Activated CD8-positive, alpha-beta memory T cell treated with anti-CD3 and anti-CD28 coated beads for 4 hours (primary cell): ENCODE measurements at regions not wholly inside any gene's neighbourhood (a gene's known extent, or its start where the extent isn't known, plus 50 kb on each side); places are given as distances from the start of the nearest gene placed in this dataset.

ENCODE experiments used
- DNase-seq, 2 donors: peaks; one replicate each; pipeline ENCODE4 v3.0.0-alpha.2; 2020; ENCODE audit warnings: low read depth in 2 of 2

DNA sequence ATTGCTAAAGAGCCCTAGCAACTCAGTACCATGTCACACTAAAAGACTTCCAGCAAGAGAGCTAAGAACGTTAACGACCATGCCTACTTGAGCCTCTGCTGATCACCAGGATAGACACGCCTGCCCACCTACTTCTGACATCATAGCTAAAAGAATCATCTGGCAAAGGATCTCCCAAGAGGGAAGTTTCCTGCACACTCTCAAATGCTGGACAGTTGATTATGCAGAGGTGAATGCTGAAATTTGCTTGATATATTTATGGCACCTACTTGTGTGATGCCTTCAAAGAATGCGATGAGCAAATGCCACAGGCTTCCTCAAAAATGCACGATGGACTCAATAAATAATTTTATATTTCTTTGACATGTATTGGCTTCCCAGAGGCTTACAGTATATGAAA, 113.6 kb downstream of the GALC start:
- DNase-seq, result no peak

DNA sequence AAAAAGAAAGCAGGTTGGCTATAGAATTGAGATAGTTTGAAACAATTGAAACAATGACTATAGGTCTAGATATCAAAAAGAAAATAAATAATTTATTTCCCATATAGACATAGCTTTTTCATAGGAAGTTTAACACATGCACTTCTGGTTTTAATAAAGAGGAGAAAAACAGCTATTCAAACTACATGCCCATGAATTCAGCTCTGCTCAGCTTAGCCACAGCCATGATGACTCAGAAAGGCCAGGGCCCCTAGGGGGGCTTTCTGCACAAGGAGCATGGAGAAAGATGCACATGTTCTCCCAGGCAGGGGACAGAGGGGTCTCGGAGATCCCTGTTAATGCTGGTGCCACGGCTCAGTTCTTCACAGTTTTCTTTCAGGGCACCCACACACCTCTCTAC, 114.0 kb downstream of the GALC start:
- DNase-seq, result no peak

DNA sequence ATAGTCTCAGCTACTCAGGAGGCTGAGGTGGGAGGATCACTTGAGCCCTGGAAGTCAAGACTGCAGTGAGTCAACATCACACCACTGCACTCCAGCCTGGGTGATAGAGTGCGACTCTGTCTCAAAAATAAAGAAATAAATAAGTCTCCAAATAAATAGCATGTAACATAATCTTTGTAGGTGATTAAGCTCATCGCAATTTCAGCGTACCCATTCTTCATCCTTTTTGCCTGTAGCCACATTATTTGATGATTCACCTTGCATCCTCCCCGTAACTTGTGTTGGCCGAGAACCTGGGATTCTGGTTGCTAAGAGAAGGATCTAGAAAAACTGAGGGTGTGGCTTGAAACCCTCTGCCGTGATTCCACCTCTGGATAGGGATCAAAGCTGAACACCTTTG, 115.1 kb downstream of the GALC start:
- DNase-seq, result no peak

DNA sequence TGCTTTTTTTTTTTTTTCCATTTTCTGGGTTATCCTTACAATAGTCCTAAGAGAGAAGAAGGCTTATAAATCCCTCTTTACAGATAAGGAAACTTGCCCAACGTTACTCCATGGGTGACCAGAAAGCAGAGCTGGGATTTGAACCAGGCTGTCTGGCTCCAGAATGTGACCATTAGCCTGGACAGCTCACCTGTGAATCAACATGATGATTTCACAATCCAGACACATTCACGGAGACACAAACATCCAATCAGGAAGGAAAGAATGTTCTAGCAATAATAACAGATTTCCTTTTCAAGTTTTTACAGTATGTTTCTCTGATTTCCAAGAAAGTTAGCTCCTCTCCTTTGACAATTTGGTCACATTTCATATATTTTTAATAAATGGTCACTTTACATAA, 118.3 kb downstream of the GALC start:
- no peak for DNase-seq

DNA sequence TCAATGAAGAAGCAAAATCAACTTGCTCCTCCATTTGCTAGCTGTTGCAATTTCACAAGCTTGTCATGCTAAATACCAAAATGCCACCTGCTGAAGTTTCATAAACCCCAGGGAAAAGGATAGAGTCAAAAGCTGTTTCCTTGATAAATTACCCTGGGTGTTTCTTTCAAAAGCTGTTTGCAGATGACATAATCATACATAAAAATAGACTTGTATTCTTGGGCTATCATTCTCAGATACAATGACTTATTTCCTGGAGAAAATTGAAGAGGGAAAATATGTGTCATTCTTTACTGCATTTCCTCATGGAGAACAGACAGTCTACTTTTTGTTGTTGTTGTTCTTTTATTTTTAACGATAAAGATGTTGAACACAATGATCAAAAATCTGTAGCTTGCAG, 119.2 kb downstream of the GALC start:
- DNase-seq, result no peak

DNA sequence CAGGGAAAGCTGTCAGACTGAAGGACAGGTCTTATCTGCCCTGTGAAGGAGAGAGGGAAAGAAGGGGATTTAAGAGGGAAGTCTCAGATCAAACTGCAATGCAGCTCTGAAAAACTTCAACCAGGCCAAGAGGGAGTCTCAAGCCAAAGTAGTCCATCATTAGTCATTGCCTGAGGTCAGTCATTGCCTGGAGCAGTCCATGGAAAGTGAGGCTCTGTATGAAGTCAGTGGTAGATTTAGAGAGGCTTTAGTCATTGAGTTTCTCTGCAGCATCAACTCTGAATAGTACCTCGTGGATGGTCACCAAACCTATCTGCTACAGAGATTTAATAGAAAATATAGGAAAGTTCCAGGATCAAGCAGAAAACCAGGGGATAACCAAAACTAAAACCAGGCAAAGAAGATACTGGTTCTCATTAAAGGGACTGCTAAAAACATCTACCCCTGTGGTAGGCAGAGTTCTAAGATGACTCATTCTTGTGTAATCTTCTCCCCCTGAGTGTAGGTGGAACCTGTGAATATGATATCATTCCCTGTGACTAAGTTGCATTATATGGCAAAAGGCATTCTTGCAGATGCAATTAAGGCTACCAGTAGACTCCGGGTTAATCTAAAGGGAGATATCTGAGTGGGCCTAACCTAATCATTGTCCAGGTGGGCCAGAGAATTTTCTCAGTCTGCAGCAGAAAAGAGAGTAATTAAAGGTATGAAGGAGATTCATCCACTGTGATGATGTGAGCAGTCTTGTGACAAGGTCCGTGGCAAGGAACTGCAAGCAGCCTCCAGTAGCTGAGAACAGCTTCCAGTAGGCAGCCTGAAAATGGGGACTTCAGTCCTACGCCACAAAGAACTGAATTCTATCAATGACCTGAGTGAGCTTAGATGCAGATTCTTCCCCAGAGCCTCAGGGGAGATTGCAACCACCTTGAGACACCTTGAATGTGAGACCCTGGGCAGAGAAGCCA, 123.1 kb downstream of the GALC start:
- DNase-seq, result no peak

DNA sequence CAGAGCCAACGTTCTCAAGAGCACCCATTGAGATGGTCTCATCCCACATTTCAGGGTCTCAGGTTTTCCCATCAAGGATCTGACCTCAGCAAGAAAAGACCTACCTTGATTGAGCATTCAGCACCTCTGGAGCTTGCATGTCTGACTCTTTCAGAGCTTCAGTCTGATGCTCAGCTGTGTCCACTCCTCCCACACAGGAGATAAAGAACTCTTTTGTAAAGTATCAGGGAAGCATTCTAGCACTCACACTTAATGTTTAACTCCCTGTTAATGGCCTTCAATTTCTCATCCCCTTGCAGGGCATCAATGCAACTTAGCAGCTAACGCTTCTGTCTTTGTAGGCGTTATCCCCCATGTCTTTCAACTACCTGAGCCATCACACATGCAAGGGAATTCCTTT, 124.1 kb downstream of the GALC start:
- no peak for DNase-seq

DNA sequence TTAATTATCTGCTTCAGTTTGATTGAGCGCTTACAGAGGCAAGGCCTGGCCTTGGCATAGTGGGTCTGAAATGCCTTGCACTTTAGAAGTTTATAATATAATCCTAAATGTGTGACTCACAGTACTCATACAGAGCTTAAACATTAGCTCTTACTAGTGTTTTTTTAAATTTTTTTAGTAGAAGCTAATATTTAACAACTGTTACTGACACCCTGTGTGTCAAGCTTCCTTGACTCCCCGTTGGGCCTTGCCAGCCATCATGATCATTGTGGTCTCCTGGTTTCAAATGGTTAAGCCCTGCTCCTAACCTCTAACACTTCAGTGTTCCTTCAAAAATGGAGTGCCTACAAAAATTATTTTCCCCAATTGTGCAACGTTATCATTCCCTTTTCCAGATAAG, 126.9 kb downstream of the GALC start:
- no peak for DNase-seq

DNA sequence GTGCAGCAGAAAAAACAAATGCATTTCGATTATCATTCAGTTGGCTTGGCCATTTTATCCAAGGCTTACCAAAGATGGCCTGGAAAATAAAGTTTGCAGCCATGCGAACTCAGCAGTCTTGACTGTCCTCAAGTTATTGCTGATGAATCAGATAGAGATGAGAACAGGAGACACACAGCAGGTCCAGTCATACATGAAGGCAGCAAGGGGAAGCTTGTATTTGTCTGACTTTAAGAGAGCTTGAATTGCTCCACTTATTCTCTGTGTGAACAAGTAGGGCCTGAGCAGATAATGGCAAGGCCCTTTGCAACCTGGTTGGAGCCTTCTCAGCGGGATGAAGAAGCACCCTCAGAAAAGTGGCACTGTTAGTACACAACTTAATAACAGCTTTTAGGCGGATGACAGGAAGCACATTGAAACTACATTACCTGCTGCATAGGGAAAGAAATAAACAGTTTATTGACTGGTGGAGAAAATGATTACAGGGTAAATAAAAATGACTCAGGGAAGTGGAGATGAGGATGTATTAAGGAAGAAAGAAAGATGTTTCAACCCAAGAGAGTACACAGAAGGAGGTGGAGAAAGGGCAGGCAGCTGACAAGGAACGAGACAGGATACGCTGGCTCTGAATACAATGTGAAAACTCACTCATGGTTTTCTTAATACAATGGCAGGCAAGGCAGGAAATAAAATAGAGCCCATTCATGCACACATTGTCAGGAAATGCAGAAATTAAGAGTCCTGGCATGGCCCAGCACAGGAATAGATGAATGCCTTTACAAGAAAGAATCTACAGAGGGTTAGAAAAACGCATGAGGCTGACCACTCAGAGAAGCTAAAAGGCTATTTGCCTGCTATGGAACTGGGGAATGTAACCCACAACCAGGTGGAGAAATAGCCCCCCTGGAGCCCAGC, 128.4 kb downstream of the GALC start:
- no peak for DNase-seq

DNA sequence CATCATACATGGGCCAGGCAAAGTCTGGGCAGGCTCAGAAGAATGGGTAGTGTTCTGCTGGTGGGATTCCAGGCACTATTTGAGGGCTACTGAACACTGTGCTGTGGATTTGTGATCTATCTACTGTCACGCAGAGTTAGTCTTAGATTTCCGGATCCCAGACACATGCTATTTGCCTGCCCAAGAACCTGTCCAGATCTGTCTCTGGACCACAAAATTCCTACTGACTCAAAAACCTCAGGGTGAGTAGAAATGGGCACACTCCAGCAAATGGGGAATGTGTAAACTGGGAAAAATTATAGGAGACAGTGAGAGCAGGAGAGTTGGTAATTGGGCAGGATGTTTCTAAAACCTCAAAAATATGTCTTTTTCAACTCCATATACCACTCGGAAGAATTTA, 129.9 kb downstream of the GALC start:
- DNase-seq, result no peak

DNA sequence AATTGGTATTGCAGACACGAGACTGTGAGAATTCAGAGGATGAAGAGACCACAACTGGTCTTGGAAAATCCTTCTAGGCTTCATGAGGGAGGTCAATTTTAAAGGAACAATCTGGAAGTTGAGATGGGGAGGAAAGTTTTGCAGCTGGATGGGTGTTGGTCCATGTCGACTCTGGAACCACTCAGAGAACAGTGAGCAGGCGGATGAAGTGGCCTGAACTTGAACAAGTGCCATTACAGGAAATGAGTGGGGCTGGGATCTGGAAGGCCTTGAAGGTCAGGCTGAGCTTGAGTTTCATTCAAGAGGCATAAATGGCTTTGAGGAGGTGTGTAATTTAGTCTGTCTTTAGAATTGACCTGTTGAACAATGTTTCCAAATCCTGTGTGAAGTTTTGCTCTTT, 140.9 kb downstream of the GALC start:
- DNase-seq, result no peak

DNA sequence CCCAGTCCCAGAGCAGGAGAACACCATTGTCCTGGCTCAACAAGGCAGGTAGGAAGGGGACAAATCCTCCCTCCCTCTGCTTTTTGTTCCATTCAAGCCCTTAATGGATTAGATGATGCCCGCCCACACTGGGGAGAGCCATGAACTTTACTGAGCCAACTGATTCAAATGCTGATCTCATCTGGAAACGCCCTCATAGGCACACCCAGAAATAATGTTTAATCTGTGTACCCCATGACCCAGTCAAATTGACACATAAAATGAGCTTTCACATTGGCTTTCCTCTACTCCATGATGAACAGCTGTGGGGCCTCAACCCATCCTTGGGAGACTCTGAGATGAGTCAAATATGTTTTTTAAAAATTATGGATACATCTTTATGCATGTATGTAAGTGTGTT, 141.8 kb downstream of the GALC start:
- no peak for DNase-seq

DNA sequence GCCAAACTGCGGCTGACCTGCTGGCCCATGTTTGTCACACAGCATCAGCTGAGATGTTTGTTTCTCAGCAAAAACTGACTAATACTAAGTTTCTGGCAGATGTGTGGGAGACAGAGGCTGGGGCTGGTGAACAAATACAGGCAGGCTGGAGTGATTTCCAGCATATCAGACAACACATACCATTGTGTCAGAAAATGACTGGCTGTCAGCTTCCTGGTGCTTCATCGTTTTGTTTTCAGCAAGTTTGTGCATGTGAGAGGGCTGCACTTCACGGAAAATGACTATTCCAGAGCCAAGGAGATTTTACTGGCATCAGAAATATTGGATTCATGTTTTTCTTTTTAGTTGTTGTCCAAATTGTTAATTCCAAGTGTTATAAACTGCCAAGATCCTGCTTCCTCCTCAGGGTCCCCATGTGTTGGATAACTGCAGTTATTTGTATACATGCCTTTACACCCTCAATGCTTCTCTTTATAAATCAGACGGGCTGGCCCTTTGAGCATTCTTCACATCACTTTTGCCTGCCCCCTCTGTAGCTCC, 145.7 kb downstream of the GALC start:
- no peak for DNase-seq

DNA sequence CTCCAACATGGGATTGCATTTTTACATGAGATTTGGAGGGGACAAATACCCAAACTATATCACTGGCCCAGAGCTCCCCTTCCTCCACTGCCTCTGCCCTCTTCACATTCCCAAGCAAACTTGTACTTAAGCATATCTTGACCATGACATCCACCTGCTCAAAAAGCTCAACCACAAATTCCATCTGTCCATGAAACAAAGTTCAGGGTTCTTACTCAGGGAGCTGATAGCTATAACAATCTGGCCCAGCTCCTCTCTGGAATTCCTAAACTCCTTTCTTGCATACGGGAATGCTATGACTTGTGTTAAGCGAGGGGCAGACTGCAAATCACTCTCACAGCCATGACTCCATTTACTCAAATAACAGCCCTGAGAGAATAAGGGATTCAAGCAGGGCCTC, 152.1 kb downstream of the GALC start:
- DNase-seq, result no peak

DNA sequence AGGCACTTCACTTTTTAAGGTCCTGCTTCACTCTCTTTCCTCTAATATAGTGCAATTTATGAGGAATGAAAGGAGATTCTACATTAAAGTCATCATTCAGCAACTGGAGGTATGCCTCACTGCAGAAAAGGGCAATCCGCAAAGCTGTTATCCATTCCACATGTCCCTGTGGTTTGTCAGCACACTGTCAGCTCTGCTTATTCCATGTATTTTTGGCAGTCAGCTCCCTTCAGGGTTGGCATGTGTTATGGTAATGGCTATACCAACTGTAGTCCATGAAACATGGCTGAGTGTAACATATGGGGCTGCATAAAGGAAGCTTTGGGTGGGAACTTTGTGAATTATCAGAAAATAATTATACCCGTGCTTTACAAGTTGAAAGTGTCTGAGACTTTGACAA, 154.1 kb downstream of the GALC start:
- no peak for DNase-seq

DNA sequence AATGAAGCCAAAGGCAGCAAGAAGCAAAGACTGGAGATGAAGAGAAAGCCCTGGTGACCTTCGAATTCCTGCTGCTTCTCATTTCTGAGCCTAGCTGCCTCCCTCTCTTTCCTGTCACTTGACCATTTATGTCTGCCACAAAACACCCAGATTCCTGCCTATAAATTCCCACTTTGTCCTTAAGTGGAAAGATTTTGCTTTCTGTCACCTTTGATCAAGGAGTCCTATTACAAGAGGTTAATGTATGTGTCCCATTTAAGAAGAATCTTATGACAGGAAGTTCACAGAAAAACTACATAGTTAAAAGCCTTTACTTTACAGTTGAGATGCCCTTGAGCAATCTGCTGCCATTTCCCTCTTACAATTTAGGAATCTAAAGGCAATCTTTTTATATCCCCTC, 155.7 kb downstream of the GALC start:
- DNase-seq, result no peak

DNA sequence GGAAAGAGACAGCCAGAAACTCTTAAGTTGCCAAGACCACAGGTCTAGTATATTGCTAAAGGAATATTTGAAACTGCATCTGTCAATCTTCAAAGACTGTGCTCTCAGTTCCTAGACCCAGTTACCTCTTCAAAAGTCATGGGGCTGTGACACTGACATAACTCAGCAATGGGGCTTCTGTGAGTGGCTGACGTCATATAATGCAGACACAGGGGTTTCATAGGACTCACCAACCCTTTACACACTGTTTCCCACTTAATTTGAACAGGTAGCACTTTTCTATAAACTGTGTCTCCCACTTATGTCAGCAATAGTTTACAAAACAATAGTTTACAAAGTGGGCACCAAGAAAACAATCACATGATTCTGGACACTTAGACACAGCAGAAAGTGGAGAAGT, 158.4 kb downstream of the GALC start:
- no peak for DNase-seq

DNA sequence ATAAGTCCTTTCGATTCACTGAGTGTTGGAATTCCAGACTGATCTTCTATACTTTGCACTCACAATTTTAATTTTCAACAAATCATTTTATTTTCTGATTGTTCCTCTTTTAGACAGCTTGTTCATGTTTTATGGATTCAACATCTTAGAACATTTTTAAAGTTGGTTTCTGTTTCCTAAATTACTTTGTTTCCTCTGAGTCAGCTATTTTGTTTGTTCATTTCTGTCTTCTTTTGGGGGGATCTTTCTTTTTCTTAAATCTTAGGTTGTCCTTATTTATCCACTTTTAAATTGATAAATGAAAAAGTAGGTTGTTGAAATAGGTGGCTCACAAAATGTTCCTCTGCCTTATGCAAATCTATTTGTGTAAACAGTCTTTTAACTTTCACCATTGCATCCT, 160.0 kb downstream of the GALC start:
- DNase-seq, result no peak

DNA sequence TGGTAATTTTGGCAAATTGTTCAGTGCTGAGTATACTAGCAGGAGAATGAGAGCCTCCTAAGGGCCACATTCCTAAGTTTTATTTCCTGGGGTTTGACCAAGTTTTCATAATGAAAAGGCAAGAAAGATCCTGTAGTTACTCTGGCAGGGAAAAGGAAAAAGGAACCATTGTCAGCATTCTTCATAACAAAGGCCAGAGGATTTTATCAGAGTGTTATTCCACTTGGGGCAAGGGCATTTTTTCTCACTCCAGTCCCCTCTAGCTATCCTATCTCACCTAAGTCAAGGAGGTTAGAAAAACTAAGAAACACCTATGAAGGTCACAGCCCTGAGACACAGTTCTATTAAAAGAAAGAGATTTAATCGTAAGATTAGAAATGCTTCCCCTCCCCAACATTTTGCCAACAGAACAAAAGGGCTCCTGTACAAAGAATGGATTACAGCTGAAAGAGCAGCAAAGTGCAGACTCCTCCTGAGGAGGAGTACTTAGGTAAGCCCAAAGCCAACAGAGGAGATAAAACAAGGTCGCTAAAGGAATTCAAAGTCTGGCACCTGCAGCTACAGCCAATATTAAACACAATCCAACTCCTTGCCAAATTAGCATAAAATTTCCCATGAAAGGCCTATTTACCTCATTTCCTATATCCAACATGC, 162.4 kb downstream of the GALC start:
- DNase-seq, result no peak

DNA sequence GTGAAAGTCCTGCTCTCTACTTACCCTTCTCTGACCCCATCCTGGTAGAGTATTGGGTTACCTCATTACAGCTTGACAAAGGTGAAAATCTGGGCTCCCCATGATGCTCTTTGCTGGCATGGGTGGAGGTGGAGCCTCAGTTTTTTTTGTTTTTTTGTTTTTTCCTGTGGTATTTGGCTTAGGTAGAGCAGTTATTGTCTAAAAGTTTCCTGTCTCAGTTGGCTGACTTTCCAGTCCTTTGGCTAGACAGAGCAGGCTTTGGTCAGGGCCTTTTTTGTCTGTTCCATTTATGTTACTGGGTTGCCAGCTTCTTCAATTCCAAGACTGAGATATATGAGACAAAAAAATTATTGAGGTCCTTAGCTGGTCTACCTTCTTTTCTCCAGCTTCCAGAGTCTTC, 163.4 kb downstream of the GALC start:
- DNase-seq, result no peak

DNA sequence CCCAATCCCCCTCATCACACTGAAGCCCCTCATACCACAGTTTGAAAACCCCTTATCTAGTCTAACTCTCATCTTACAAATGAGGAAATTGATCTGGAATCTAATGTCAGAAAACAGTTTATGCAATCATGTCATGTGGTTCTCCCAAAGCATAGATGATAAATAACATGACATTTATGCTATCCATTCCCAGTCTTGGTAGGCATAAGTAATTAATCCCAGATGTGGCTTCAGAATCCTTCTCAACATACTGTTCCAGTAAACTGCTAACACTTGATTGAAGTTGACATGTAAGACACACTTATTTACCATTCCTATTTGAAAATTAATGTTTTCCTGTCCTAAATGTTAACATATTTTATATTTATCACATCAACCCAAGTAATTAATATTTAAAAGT, 168.7 kb downstream of the GALC start:
- no peak for DNase-seq

DNA sequence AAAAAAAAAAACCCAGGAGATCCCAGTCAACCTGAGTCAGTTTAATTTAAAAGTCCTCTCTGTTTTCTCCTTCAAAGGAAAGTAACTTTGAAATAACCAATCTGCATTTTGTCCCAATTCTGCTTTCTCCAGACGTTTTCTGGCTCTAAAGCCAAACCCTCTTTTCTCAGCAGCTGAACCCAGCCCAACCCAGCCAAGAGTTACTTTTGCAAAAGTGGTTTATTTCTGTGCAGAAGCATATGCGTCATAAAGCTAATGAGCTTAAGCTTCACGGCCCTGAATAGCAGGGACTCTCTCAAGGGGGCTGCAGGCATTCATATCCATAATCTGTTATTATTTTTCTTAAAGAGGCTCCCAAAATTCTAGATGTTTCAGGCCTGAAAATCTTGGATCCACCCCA, 176.6 kb downstream of the GALC start:
- no peak for DNase-seq
